SK-N-MC (cell line): ENCODE measurements at regions not wholly inside any gene's neighbourhood (a gene's known extent, or its start where the extent isn't known, plus 50 kb on each side); places are given as distances from the start of the nearest gene placed in this dataset.
"Not testable (repeated sequence)": the region's sequence is repeated elsewhere in the genome, so short reads cannot be mapped to it uniquely, and the experiment has no call there.

ENCODE experiments used
- DNase-seq: peaks from one replicate; pipeline ENCODE4 v3.0.0-alpha.2; 2011; ENCODE audit warnings: low read depth, low spot score
- H3K27ac ChIP-seq: fragments of 200-600 bp; sonication (generic); 2 replicates; pipeline ENCODE4 v1.5.1; 2016; ENCODE audit warnings: mixed run types
- H3K36me3 ChIP-seq: fragments of 200-600 bp; sonication (generic); 2 replicates; pipeline ENCODE4 v1.6.1; 2017; ENCODE audit warnings: antibody characterized with exemption, low read length, mixed read lengths; ENCODE audit not compliant: insufficient read depth
- H3K4me3 ChIP-seq: fragments of 200-600 bp; sonication (generic); 2 replicates; pipeline ENCODE4 v1.5.1; 2016
- H3K9ac ChIP-seq: fragments of 200-600 bp; sonication (generic); 2 replicates; pipeline ENCODE4 v1.8.0; 2017; ENCODE audit warnings: mixed run types, mixed read lengths; ENCODE audit not compliant: insufficient read length
- H3K9me3 ChIP-seq: fragments of 200-600 bp; sonication (generic); 2 replicates; pipeline ENCODE4 v1.6.1; 2017; ENCODE audit warnings: low read depth, mild to moderate bottlenecking, antibody characterized with exemption, low read length, moderate library complexity, mixed read lengths
- EZH2 ChIP-seq: fragments of 200-600 bp; sonication (generic); IDR thresholded peaks from one replicate; pipeline ENCODE4 v1.6.1; 2017; ENCODE audit warnings: antibody characterized with exemption
- FOXP2 ChIP-seq: optimal IDR thresholded peaks from 2 replicates; pipeline ENCODE3; 2011; ENCODE audit warnings: mild to moderate bottlenecking, moderate library complexity; ENCODE audit not compliant: insufficient read depth; ENCODE audit errors: extremely low read length, control extremely low read depth
- POLR2AphosphoS5 ChIP-seq: IDR thresholded peaks from 2 replicates; pipeline ENCODE4 v1.6.1; 2012; ENCODE audit warnings: mild to moderate bottlenecking, low read depth, low read length, borderline replicate concordance

GRCh38 chr11:45373506-45374035 is 87.4 kb upstream of the SYT13 start:
- Histone ChIP-seq H3K9me3 (no peaks in the 10 kb centered on the region), H3K36me3 (no peaks in the 10 kb centered on the region), H3K9ac (no peak overlapping the region), H3K4me3 (no peak overlapping the region), H3K27ac (no peak overlapping the region)
- no peak for TF ChIP-seq POLR2AphosphoS5
- TF ChIP-seq EZH2 = no peak
- no peak for TF ChIP-seq FOXP2
- DNase-seq = no peak

DNA sequence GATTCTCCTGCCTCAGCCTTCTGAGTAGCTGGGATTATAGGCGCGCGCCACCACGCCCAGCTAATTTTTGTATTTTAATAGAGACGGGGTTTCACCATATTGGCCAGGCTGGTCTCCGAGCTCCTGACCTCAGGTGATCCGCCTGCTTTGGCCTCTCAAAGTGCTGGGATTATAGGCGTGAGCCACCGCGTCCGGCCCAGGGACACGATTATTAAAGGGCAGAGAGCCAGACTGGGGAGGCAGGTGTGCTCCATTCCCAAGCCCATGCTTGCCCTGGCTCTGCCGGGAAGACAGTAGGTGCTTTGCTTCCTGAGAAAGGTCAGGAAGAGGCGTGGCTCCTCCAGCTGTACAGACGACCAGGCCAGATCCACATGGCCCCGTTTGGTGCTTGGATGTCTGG is 86.3 kb upstream of the SYT13 start:
- not testable (repeated sequence) for H3K36me3 ChIP-seq, DNase-seq, H3K4me3 ChIP-seq

DNA sequence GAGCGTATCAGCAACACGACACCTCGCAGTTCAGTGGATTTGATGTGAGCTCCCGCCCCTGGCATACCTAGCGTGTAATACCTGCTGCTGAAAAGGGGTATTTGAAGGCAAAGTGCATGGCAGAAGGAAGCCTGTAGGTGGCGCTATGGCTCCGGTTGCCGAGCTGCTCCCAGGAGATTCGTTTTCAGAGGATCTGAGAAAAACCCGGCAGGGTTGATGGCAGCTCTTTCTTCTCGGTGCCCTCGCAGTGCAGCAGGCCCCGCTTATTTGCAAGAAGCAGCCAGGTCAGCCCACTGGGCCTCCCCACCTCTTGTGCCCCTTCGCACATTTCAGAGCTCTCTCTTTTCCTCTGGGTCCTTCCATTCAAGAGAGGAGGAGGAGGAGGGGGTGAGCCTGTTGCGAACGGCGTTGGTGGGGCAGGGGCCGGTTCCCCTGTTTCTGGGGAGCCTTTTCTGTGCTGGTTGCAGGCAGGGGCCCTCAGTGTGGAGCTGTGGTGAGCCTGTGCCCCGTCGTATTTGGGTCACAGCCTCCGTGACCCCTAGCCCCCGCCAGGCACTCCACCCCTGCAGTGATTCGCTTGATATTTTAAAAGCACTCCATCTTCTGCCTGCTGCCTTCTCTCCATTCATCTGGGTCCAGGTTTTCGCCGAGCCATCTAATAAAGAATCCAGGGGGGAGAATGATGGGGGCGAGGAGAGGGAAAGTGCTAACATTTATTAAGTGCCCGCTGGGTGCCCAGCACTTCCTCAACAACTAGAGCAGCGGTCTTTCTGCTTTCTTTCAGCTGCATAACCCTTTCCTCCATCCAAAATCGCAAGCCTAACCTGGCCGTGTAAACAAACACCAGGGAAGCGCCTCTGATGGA is 85.3 kb upstream of the SYT13 start:
- no peak for DNase-seq
- peak overlapping the region; percentile 38 for H3K4me3 ChIP-seq
- H3K27ac ChIP-seq = no peak overlapping the region
- no peaks in the 10 kb centered on the region for H3K9me3 ChIP-seq
- H3K9ac ChIP-seq = peak overlapping the region; percentile 34
- TF ChIP-seq POLR2AphosphoS5 (no peak), FOXP2 (no peak), EZH2 (no peak)
- no peaks in the 10 kb centered on the region for H3K36me3 ChIP-seq

More for the DNA sequence above, 86.3 kb upstream of the SYT13 start:
- not testable (repeated sequence) for H3K27ac ChIP-seq, H3K9ac ChIP-seq, H3K9me3 ChIP-seq

DNA sequence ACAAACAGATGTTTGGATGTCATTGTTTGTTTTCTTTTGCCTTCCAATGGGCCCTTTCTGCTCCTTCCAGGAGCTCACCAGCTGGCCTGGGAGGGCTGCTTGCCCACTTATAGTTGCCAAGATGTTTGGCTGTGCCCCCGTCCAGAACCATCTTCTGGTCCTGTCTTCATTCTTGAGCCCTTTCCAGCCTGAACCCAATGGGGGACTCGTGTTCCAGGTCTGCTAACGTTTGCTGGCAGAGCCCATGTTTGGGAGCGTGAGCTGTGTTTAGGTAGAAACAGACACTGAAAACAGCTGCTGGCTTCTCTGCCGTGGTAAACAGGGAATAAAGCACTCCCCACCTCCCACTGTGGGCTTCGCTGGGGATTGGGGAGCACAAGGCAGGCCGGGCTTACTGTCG is 83.2 kb upstream of the SYT13 start:
- Histone ChIP-seq H3K27ac (no peak overlapping the region), H3K9me3 (no peaks in the 10 kb centered on the region), H3K4me3 (no peak overlapping the region), H3K9ac (no peak overlapping the region), H3K36me3 (no peaks in the 10 kb centered on the region)
- no peak for TF ChIP-seq FOXP2
- no peak for TF ChIP-seq EZH2
- TF ChIP-seq POLR2AphosphoS5 = no peak
- DNase-seq = no peak

DNA sequence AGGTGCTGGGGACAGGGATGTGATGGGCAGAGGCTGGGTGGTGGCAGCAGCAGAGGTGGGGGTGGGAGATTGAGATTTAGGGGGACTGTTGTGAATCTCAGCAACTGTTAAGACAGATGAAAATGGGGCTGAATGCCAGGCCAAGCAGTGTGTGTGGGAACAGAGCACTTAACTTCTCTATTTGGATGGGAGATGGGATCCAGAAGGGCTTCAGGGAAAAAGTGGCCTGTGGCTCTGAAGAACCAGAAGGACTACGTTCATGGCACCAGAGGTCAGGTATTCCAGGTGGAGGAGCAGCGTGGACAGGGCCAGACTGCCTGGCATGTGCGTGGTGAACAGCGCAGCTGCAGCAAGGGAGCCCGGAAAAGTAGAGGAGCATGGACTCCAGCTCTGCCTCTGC is 82.6 kb upstream of the SYT13 start:
- TF ChIP-seq POLR2AphosphoS5 (no peak), EZH2 (no peak), FOXP2 (no peak)
- Histone ChIP-seq H3K9me3 (no peaks in the 10 kb centered on the region), H3K27ac (no peak overlapping the region), H3K9ac (no peak overlapping the region), H3K4me3 (no peak overlapping the region), H3K36me3 (no peaks in the 10 kb centered on the region)
- DNase-seq = no peak

DNA sequence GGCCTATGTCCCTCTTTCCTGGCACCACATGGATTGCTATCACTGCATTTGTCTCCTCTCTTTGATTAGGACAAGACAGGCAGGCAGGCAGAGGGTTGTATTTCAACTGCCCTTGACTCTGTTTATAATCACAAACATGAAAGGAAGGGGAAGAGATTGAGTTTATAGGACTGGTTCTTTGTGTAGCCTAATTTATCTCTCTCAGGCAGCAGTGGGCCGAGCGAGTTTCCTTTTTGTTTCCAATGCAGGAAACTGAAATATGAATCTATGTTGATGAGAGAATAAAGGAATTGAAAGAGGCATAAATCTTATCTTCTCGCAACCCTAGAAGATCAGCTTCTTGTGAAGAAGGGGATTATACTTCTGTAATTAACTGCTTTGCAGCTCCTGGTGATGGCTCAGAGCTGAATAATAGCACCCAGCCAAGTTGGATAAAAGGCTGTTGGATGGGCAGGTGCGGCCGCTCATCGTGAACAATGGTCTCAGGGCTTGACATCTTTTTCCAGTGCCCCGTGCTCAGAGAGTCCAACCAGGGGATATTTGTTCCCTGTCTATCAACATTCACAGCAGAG is 80.6 kb upstream of the SYT13 start:
- H3K9me3 ChIP-seq = no peaks in the 10 kb centered on the region
- no peak overlapping the region for H3K27ac ChIP-seq
- TF ChIP-seq FOXP2 (no peak), EZH2 (no peak), POLR2AphosphoS5 (no peak)
- H3K4me3 ChIP-seq = no peak overlapping the region
- no peaks in the 10 kb centered on the region for H3K36me3 ChIP-seq
- peak overlapping the region; percentile 30 for H3K9ac ChIP-seq
- no peak for DNase-seq

DNA sequence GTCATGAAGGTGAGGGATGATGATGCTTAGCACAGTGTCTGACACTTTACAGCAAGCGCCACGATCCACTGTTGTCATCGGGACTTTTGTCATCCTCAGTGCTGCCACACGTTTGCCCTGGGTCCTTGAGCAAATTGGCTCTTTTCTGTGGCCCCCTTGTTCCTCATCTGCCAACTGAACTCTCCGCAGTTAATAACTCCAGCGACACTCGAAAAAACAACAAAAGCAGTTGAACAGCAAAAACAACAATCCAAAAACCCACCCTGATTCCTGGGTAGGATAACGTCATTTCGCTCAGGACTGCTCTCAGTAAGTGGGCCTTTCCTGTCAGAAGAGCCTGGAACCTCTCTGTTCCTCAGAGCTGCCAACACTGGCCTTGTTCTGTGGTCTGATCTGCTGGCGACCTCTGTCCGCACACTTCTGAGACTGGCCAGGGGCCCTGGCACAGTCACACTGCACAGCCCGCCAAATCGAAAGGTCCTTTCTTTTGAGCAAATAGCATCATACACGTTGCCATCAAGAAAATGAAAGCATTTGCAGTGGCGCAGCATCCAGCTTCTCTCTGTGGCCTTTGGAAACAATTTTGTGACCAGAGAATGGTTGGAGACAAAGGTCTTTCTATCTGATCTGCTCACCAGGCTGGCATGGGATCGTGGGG is 79.9 kb upstream of the SYT13 start:
- H3K4me3 ChIP-seq = no peak overlapping the region
- TF ChIP-seq EZH2 (no peak), FOXP2 (no peak), POLR2AphosphoS5 (no peak)
- no peak overlapping the region for H3K27ac ChIP-seq

GRCh38 chr11:45362636-45363035 is 76.5 kb upstream of the SYT13 start:
- DNase-seq = no peak
- TF ChIP-seq FOXP2 (no peak), POLR2AphosphoS5 (no peak), EZH2 (no peak)
- Histone ChIP-seq H3K9me3 (no peaks in the 10 kb centered on the region), H3K4me3 (no peak overlapping the region), H3K27ac (no peak overlapping the region), H3K9ac (no peak overlapping the region), H3K36me3 (no peaks in the 10 kb centered on the region)

More for the DNA sequence above, 79.9 kb upstream of the SYT13 start:
- no peaks in the 10 kb centered on the region for H3K36me3 ChIP-seq
- peak overlapping the region; percentile 30 for H3K9ac ChIP-seq
- no peaks in the 10 kb centered on the region for H3K9me3 ChIP-seq
- no peak for DNase-seq
